ENCODE measurements at regions not wholly inside any gene's neighbourhood (a gene's known extent, or its start where the extent isn't known, plus 50 kb on each side); places are given as distances from the start of the nearest gene placed in this dataset.
"Not testable (repeated sequence)": the region's sequence is repeated elsewhere in the genome, so short reads cannot be mapped to it uniquely, and the experiment has no call there.

DNA sequence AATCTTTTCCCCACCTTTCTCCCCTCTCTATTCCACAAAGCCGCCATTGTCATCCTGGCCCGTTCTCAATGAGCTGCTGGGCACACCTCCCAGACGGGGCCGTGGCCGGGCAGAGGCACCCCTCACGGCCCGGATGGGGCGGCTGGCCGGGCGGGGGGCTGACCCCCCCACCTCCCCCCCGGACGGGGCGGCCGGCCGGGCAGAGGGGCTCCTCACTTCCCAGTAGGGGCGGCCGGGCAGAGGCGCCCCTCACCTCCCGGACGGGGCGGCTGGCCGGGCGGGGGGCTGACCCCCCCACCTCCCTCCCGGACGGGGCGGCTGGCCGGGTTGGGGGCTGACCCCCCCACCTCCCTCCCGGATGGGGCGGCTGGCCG lies 85.6 kb downstream of the OR2B2 start:
- H3K4me1 ChIP-seq (ENCODE audit: control insufficient read depth in 5 of 5, insufficient read depth in 5 of 5, low read length in 5 of 5): peaks cover 0 to 21% (median 15%) of the 10 kb centered on the region in 5 donors
- H3K9me3 ChIP-seq (ENCODE audit: control insufficient read depth in 5 of 5, low read length in 5 of 5); H3K36me3 ChIP-seq (ENCODE audit: control insufficient read depth in 5 of 5, insufficient read depth in 5 of 5, low read length in 5 of 5); H3K27ac ChIP-seq (ENCODE audit: low read depth, low read length); H3K9ac ChIP-seq (ENCODE audit: low read length in 5 of 5); H3K4me3 ChIP-seq (ENCODE audit: low read depth in 1 of 5, low read length in 5 of 5); H3K27me3 ChIP-seq (ENCODE audit: control insufficient read depth in 5 of 5, insufficient read depth in 4 of 5, low read length in 5 of 5): not testable (repeated sequence)

DNA sequence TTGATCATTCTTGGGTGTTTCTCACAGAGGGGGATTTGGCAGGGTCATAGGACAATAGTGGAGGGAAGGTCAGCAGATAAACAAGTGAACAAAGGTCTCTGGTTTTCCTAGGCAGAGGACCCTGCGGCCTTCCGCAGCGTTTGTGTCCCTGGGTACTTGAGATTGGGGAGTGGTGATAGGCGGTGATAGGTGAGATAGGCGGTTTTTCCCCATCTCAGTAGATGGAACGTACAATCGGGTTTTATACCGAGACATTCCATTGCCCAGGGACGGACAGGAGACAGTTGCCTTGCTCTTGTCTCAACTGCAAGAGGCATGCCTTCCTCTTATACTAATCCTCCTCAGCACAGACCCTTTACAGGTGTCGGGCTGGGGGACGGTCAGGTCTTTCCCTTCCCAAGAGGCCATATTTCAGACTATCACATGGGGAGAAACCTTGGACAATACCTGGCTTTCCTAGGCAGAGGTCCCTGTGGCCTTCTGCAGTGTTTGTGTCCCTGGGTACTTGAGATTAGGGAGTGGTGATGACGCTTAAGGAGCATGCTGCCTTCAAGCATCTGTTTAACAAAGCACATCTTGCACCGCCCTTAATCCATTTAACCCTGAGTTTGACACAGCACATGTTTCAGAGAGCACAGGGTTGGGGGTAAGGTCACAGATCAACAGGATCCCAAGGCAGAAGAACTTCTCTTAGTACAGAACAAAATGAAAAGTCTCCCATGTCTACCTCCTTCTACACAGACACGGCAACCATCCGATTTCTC lies 86.2 kb downstream of the OR2B2 start:
- not testable (repeated sequence) for H3K4me3 ChIP-seq (ENCODE audit: low read depth in 1 of 5, low read length in 5 of 5); H3K27me3 ChIP-seq (ENCODE audit: control insufficient read depth in 5 of 5, insufficient read depth in 4 of 5, low read length in 5 of 5); H3K9me3 ChIP-seq (ENCODE audit: control insufficient read depth in 5 of 5, low read length in 5 of 5); H3K36me3 ChIP-seq (ENCODE audit: control insufficient read depth in 5 of 5, insufficient read depth in 5 of 5, low read length in 5 of 5); H3K9ac ChIP-seq (ENCODE audit: low read length in 5 of 5); H3K27ac ChIP-seq (ENCODE audit: low read depth, low read length)
- H3K4me1 ChIP-seq (ENCODE audit: control insufficient read depth in 5 of 5, insufficient read depth in 5 of 5, low read length in 5 of 5): peaks cover 0 to 19% (median 15%) of the 10 kb centered on the region in 5 donors

DNA sequence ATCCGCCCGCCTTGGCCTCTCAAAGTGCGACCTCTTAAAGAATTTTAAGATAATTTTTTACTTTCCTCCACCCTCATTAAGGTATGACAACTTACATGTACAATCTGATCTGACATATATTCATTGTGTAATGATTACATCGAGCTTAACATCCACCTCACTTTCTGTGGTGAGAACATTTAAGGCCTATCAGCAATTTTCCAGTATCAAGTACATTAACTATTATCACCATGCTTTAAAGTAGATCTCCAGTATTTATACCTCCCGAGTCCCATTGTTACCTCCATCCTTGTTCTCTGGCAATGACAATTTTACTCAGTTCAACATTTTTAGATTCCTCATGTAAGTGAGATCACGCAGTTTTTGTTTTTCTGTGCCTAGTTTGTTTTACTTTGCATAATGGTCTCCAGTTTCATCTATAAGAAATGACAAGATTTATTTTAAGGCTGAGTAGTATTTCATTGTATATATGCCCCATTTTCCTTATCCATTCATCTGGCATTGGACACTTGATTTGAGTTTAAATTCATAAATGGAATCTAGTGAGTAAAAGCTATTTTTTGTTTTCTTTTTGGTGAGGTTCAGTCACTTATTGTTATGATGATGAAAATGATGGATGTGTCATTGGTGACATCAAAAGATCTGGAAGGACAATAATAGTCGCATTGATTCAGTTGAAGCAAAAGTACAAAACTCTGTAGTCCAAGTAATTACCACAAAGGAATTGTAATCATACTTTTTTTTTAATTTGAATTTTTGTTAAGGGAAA lies 87.0 kb downstream of the OR2B2 start:
- peaks cover 0 to 11% (median 6%) of the 10 kb centered on the region in 5 donors for H3K4me1 ChIP-seq (ENCODE audit: control insufficient read depth in 5 of 5, insufficient read depth in 5 of 5, low read length in 5 of 5)
- H3K27ac ChIP-seq (ENCODE audit: low read depth, low read length): peak overlapping the region; percentile 37
- no peaks in the 10 kb centered on the region for H3K36me3 ChIP-seq (ENCODE audit: control insufficient read depth in 5 of 5, insufficient read depth in 5 of 5, low read length in 5 of 5)
- H3K9ac ChIP-seq (ENCODE audit: low read length in 5 of 5): peak overlapping the region in 1 of 5 donors; percentile 66
- no peaks in the 10 kb centered on the region for H3K9me3 ChIP-seq (ENCODE audit: control insufficient read depth in 5 of 5, low read length in 5 of 5)
- peak overlapping the region in 4 of 5 donors; percentile 62 to 78 (median 72) for H3K4me3 ChIP-seq (ENCODE audit: low read depth in 1 of 5, low read length in 5 of 5)
- peaks cover 0 to 7% (median 0%) of the 10 kb centered on the region in 5 donors for H3K27me3 ChIP-seq (ENCODE audit: control insufficient read depth in 5 of 5, insufficient read depth in 4 of 5, low read length in 5 of 5)

DNA sequence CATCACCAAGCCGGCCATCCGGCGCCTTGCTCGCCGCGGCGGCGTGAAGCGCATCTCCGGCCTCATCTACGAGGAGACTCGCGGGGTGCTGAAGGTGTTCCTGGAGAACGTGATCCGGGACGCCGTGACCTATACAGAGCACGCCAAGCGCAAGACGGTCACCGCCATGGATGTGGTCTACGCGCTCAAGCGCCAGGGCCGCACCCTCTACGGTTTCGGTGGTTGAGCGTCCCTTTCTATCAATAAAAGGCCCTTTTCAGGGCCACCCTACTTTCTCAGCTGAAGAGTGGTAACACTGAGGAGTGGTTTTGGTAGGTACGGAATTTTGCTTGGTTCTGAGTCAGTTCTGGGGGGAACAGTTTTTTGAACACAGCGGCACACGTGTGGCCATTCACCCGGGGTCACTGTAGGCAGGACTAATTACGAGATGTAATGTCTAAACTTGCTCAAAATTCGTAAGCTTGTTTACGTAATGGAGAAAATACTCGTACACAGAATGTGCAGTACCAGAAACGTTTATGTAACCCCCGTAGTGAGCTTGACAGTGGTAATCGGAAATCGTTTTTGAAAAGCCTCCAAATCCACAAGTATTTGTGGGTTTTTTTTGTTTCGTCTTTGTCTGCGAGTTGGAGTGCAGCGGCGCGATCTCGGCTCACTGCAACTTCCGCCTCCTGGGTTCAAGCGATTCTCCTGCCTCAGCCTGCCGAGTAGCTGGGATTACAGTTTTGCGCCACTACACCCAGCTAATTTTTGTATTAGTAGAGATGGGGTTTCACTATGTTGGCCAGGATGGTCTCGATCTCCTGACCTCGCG lies 87.8 kb downstream of the OR2B2 start:
- H3K27me3 ChIP-seq (ENCODE audit: control insufficient read depth in 5 of 5, insufficient read depth in 4 of 5, low read length in 5 of 5); H3K9me3 ChIP-seq (ENCODE audit: control insufficient read depth in 5 of 5, low read length in 5 of 5); H3K36me3 ChIP-seq (ENCODE audit: control insufficient read depth in 5 of 5, insufficient read depth in 5 of 5, low read length in 5 of 5): not testable (repeated sequence)
- H3K9ac ChIP-seq (ENCODE audit: low read length in 5 of 5): peak overlapping the region in 3 of 5 donors; percentile 66 to 71 (median 68)
- H3K4me1 ChIP-seq (ENCODE audit: control insufficient read depth in 5 of 5, insufficient read depth in 5 of 5, low read length in 5 of 5): peaks cover 0 to 11% (median 5%) of the 10 kb centered on the region in 5 donors
- H3K4me3 ChIP-seq (ENCODE audit: low read depth in 1 of 5, low read length in 5 of 5): peak overlapping the region; percentile 57 to 78 (median 70)
- peak overlapping the region; percentile 37 for H3K27ac ChIP-seq (ENCODE audit: low read depth, low read length)

DNA sequence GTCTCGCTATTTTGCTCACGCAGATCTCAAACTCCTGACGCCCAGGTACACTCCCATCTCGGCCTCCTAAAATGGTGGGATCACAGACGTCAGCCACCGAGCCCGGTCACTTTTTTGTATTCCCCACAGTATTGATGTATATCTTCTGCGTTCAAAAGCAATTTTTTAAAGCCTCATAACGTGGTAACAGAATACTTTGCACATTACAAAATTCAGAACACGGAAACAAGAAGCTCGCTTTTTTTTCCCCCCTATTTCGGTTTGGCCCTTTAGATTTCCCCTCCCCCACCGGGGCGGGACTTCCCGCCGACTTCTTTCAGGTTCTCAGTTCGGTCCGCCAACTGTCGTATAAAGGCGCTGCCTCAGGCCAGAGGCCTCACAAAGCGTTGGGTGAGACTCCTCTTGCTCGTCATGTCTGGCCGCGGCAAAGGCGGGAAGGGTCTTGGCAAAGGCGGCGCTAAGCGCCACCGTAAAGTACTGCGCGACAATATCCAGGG lies 88.4 kb downstream of the OR2B2 start:
- not testable (repeated sequence) for H3K36me3 ChIP-seq (ENCODE audit: control insufficient read depth in 5 of 5, insufficient read depth in 5 of 5, low read length in 5 of 5); H3K9me3 ChIP-seq (ENCODE audit: control insufficient read depth in 5 of 5, low read length in 5 of 5); H3K27me3 ChIP-seq (ENCODE audit: control insufficient read depth in 5 of 5, insufficient read depth in 4 of 5, low read length in 5 of 5)
- peak overlapping the region; percentile 37 to 75 (median 66) for H3K4me3 ChIP-seq (ENCODE audit: low read depth in 1 of 5, low read length in 5 of 5)
- H3K9ac ChIP-seq (ENCODE audit: low read length in 5 of 5): peak overlapping the region in 2 of 5 donors; percentile 20 to 62
- H3K27ac ChIP-seq (ENCODE audit: low read depth, low read length): peak overlapping the region; percentile 54
- H3K4me1 ChIP-seq (ENCODE audit: control insufficient read depth in 5 of 5, insufficient read depth in 5 of 5, low read length in 5 of 5): peaks cover 0 to 11% (median 5%) of the 10 kb centered on the region in 5 donors

DNA sequence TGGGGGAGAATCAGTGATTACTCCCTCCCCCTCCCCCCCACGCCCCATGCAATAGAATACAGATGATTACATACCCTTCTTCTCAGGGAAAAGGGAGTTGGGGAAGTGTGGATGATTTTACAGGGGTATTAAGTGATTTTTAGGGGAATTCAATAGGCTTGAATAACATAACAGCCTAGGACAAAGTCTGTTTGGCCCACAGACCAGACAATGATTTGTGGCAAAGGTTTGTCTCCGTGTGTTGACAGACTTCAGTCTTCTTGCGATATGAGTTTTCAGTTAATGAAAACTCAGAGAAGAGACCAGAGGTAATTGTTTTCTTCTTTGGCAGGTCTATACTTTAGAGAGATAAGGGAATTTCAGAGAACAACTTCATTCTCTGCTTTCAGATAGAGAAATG lies 95.3 kb downstream of the OR2B2 start:
- H3K9me3 ChIP-seq (ENCODE audit: control insufficient read depth in 5 of 5, low read length in 5 of 5): peaks cover 0 to 2% (median 0%) of the 10 kb centered on the region in 5 donors
- no peaks in the 10 kb centered on the region for H3K36me3 ChIP-seq (ENCODE audit: control insufficient read depth in 5 of 5, insufficient read depth in 5 of 5, low read length in 5 of 5)
- no peak overlapping the region for H3K9ac ChIP-seq (ENCODE audit: low read length in 5 of 5)
- peaks cover 4 to 12% (median 10%) of the 10 kb centered on the region in 5 donors for H3K4me1 ChIP-seq (ENCODE audit: control insufficient read depth in 5 of 5, insufficient read depth in 5 of 5, low read length in 5 of 5)
- H3K27me3 ChIP-seq (ENCODE audit: control insufficient read depth in 5 of 5, insufficient read depth in 4 of 5, low read length in 5 of 5): peaks cover 0 to 18% (median 9%) of the 10 kb centered on the region in 5 donors
- H3K4me3 ChIP-seq (ENCODE audit: low read depth in 1 of 5, low read length in 5 of 5): no peak overlapping the region
- no peak overlapping the region for H3K27ac ChIP-seq (ENCODE audit: low read depth, low read length)

DNA sequence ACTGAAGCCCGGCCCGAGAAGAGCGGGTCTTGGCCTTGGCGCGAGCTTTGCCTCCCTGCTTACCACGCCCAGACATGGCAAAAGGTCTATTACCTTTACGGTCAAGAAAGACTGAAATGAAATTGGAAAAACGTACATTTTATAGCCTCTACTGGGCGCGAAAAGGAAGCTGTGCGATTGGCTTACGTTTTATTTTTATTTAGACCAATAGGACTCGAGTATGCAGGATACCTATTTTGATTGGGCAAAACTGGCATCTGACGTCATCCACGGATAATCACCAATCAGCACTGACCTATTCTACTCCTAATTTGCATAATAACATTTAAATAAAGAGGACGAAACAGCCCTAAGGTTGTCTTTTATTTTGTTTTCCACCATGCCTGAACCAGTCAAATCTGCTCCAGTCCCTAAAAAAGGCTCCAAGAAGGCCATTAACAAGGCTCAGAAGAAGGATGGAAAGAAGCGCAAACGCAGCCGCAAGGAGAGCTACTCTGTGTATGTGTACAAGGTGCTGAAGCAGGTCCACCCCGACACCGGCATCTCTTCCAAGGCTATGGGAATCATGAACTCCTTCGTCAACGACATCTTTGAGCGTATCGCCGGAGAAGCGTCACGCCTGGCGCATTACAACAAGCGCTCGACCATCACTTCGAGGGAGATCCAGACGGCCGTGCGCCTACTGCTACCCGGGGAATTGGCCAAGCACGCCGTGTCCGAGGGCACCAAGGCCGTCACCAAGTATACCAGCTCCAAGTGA lies 97.4 kb downstream of the OR2B2 start:
- Histone ChIP-seq H3K4me3 (ENCODE audit: low read depth in 1 of 5, low read length in 5 of 5) (peak overlapping the region; percentile 51 to 74 (median 59)), H3K36me3 (ENCODE audit: control insufficient read depth in 5 of 5, insufficient read depth in 5 of 5, low read length in 5 of 5) (no peaks in the 10 kb centered on the region), H3K27me3 (ENCODE audit: control insufficient read depth in 5 of 5, insufficient read depth in 4 of 5, low read length in 5 of 5) (peaks cover 2 to 26% (median 9%) of the 10 kb centered on the region in 5 donors), H3K27ac (ENCODE audit: low read depth, low read length) (no peak overlapping the region), H3K4me1 (ENCODE audit: control insufficient read depth in 5 of 5, insufficient read depth in 5 of 5, low read length in 5 of 5) (peaks cover 4 to 25% (median 22%) of the 10 kb centered on the region in 5 donors), H3K9ac (ENCODE audit: low read length in 5 of 5) (no peak overlapping the region), H3K9me3 (ENCODE audit: control insufficient read depth in 5 of 5, low read length in 5 of 5) (peaks cover 0 to 2% (median 0%) of the 10 kb centered on the region in 5 donors)

DNA sequence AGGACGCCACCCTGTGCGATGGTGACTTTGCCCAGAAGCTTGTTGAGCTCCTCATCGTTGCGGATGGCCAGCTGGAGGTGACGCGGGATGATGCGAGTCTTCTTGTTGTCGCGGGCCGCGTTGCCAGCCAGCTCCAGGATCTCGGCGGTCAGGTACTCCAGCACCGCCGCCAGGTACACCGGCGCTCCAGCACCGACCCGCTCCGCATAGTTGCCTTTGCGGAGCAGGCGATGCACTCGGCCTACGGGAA lies 97.9 kb downstream of the OR2B2 start:
- peaks cover 2 to 26% (median 9%) of the 10 kb centered on the region in 5 donors for H3K27me3 ChIP-seq (ENCODE audit: control insufficient read depth in 5 of 5, insufficient read depth in 4 of 5, low read length in 5 of 5)
- H3K9me3 ChIP-seq (ENCODE audit: control insufficient read depth in 5 of 5, low read length in 5 of 5); H3K27ac ChIP-seq (ENCODE audit: low read depth, low read length); H3K9ac ChIP-seq (ENCODE audit: low read length in 5 of 5); H3K36me3 ChIP-seq (ENCODE audit: control insufficient read depth in 5 of 5, insufficient read depth in 5 of 5, low read length in 5 of 5): not testable (repeated sequence)
- peaks cover 4 to 26% (median 23%) of the 10 kb centered on the region in 5 donors for H3K4me1 ChIP-seq (ENCODE audit: control insufficient read depth in 5 of 5, insufficient read depth in 5 of 5, low read length in 5 of 5)
- H3K4me3 ChIP-seq (ENCODE audit: low read depth in 1 of 5, low read length in 5 of 5): peak overlapping the region; percentile 51 to 74 (median 59)

DNA sequence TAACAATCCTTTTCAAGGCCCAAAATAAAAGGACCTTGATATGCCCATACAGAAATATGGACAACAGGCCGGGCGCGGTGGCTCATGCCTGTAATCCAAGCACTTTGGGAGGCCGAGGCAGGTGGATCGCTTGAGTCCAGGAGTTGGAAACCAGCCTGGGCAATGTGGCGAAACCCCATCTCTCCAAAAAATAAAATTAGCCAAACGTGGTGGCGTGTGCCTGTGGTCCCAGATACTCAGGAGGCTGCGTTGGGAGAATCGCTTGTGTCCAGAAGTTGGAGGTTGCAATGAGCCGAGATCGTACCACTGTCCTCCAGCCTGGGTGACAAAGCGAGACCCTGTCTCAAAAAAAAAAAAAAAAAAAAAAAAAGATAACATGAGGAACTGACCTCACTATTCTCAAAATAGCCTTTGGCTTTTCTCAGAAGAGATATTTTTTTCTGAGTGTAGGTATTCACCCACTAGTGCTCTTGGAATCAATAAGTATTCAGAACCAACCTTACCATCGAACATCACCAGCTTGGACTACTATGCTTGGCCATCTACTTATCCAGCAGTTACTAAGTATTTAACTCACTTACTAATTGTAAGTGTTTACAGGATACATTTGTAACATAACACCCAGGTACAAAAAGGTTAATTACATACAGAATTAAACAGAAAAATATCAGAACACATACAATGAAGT lies 99.2 kb downstream of the OR2B2 start:
- Histone ChIP-seq H3K27ac (ENCODE audit: low read depth, low read length) (no peak overlapping the region), H3K27me3 (ENCODE audit: control insufficient read depth in 5 of 5, insufficient read depth in 4 of 5, low read length in 5 of 5) (peaks cover 2 to 29% (median 9%) of the 10 kb centered on the region in 5 donors), H3K36me3 (ENCODE audit: control insufficient read depth in 5 of 5, insufficient read depth in 5 of 5, low read length in 5 of 5) (no peaks in the 10 kb centered on the region), H3K9me3 (ENCODE audit: control insufficient read depth in 5 of 5, low read length in 5 of 5) (peaks cover 0 to 2% (median 0%) of the 10 kb centered on the region in 5 donors), H3K9ac (ENCODE audit: low read length in 5 of 5) (no peak overlapping the region), H3K4me1 (ENCODE audit: control insufficient read depth in 5 of 5, insufficient read depth in 5 of 5, low read length in 5 of 5) (peaks cover 4 to 31% (median 26%) of the 10 kb centered on the region in 5 donors), H3K4me3 (ENCODE audit: low read depth in 1 of 5, low read length in 5 of 5) (no peak overlapping the region)

Measured in subcutaneous abdominal adipose tissue (tissue), 5 donors.